Hypothalamus (tissue), 51 donors: ENCODE measurements at regions not wholly inside any gene's neighbourhood (a gene's known extent, or its start where the extent isn't known, plus 50 kb on each side); places are given as distances from the start of the nearest gene placed in this dataset.

Experiments used
- DNase-seq, 51 donors: peaks; one replicate each; lab custom pipeline; 2025; lab: John Stamatoyannopoulos, UW

GRCh38 chr1:182295697-182296096 is 95.9 kb downstream of the GLUL start:
- DNase-seq = no peak

GRCh38 chr1:182293119-182293589 is 98.4 kb downstream of the GLUL start:
- peak in 2 of 51 donors; percentile 4 to 7 for DNase-seq

GRCh38 chr1:182292193-182292741 is 99.3 kb downstream of the GLUL start:
- no peak for DNase-seq

GRCh38 chr1:182291584-182292192 is 99.9 kb downstream of the GLUL start:
- no peak for DNase-seq

- no peak for DNase-seq
These were observed 102.6 kb downstream of the GLUL start for GRCh38 chr1:182288749-182289604.

- DNase-seq = no peak
These were observed 104.8 kb downstream of the GLUL start for GRCh38 chr1:182286761-182287160.

GRCh38 chr1:182283746-182284544 is 107.6 kb downstream of the GLUL start:
- DNase-seq = no peak

GRCh38 chr1:182281541-182281940 is 110.0 kb downstream of the GLUL start:
- peak in 40 of 51 donors; percentile 14 to 89 (median 68) for DNase-seq

- DNase-seq = peak in 1 of 51 donors; percentile 32
These were observed 111.1 kb downstream of the GLUL start for GRCh38 chr1:182280504-182280900.

GRCh38 chr1:182279724-182280503 is 111.7 kb downstream of the GLUL start:
- peak in 49 of 51 donors; percentile 25 to 98 (median 85) for DNase-seq

GRCh38 chr1:182279302-182279701 is 112.3 kb downstream of the GLUL start:
- peak in 1 of 51 donors; percentile 43 for DNase-seq

GRCh38 chr1:182278144-182279054 is 113.2 kb downstream of the GLUL start:
- peak in 6 of 51 donors; percentile 6 to 50 (median 34) for DNase-seq

GRCh38 chr1:182275271-182275670 is 116.3 kb downstream of the GLUL start:
- DNase-seq = no peak

GRCh38 chr1:182274618-182275017 is 117.0 kb downstream of the GLUL start:
- no peak for DNase-seq

- no peak for DNase-seq
These were observed 120.9 kb downstream of the GLUL start for GRCh38 chr1:182270731-182271130.

GRCh38 chr1:182269097-182269496 is 122.5 kb downstream of the GLUL start:
- no peak for DNase-seq

- no peak for DNase-seq
These were observed 122.9 kb downstream of the GLUL start for GRCh38 chr1:182268669-182269068.

GRCh38 chr1:182264185-182264584 is 127.4 kb downstream of the GLUL start:
- no peak for DNase-seq

- no peak for DNase-seq
These were observed 127.9 kb downstream of the GLUL start for GRCh38 chr1:182263706-182264105.
